Activated T-helper 1 cell treated with Interleukin-2 at 50 U/mL for 16 hours (primary cell): ENCODE measurements at regions not wholly inside any gene's neighbourhood (a gene's known extent, or its start where the extent isn't known, plus 50 kb on each side); places are given as distances from the start of the nearest gene placed in this dataset.

ENCODE experiments used
- DNase-seq: peaks from one replicate; pipeline ENCODE4 v3.0.0-alpha.2; 2020; ENCODE audit warnings: low read depth

- no peak for DNase-seq
Measured at GRCh38 chr2:9105601-9106337, 100.8 kb upstream of the ASAP2 start.

GRCh38 chr2:9103663-9104277 lies 100.3 kb upstream of the MBOAT2 start:
- no peak for DNase-seq

GRCh38 chr2:9102861-9103662 lies 99.6 kb upstream of the MBOAT2 start:
- DNase-seq, result no peak

GRCh38 chr2:9101763-9102425 lies 98.4 kb upstream of the MBOAT2 start:
- DNase-seq, result no peak

GRCh38 chr2:9100080-9100876 lies 96.8 kb upstream of the MBOAT2 start:
- DNase-seq, result no peak

- no peak for DNase-seq
Measured at GRCh38 chr2:9099341-9099751, 95.9 kb upstream of the MBOAT2 start.

- DNase-seq, result no peak
Measured at GRCh38 chr2:9097892-9098291, 94.4 kb upstream of the MBOAT2 start.

GRCh38 chr2:9097239-9097638 lies 93.8 kb upstream of the MBOAT2 start:
- no peak for DNase-seq

- DNase-seq, result no peak
Measured at GRCh38 chr2:9096761-9097160, 93.3 kb upstream of the MBOAT2 start.

- no peak for DNase-seq
Measured at GRCh38 chr2:9095690-9096089, 92.2 kb upstream of the MBOAT2 start.

GRCh38 chr2:9095226-9095625 lies 91.7 kb upstream of the MBOAT2 start:
- DNase-seq, result no peak

- DNase-seq, result no peak
Measured at GRCh38 chr2:9094117-9094516, 90.6 kb upstream of the MBOAT2 start.

- no peak for DNase-seq
Measured at GRCh38 chr2:9093324-9093723, 89.8 kb upstream of the MBOAT2 start.

- DNase-seq, result no peak
Measured at GRCh38 chr2:9092383-9093282, 89.1 kb upstream of the MBOAT2 start.

GRCh38 chr2:9091811-9092210 lies 88.3 kb upstream of the MBOAT2 start:
- DNase-seq, result no peak

- DNase-seq, result no peak
Measured at GRCh38 chr2:9089831-9090230, 86.3 kb upstream of the MBOAT2 start.

- DNase-seq, result no peak
Measured at GRCh38 chr2:9087121-9087681, 83.7 kb upstream of the MBOAT2 start.

- no peak for DNase-seq
Measured at GRCh38 chr2:9086465-9086864, 83.0 kb upstream of the MBOAT2 start.

GRCh38 chr2:9085353-9085752 lies 81.9 kb upstream of the MBOAT2 start:
- DNase-seq, result no peak

GRCh38 chr2:9083287-9083686 lies 79.8 kb upstream of the MBOAT2 start:
- no peak for DNase-seq
